K562 (cell line): ENCODE measurements at regions not wholly inside any gene's neighbourhood (a gene's known extent, or its start where the extent isn't known, plus 50 kb on each side); places are given as distances from the start of the nearest gene placed in this dataset.

Source experiments
- ARNT ChIP-seq, 2 experiments: fragments of 450-650 bp; IDR thresholded peaks; 2 replicates each; pipeline ENCODE4 v1.6.1; 2016; ENCODE audit warnings: mild to moderate bottlenecking in 1 of 2
- CHD2 ChIP-seq: IDR thresholded peaks from 2 replicates; pipeline ENCODE4 v1.6.1; 2011; ENCODE audit warnings: low read depth, low read length
- DDX20 ChIP-seq: fragments of 450-650 bp; IDR thresholded peaks from 2 replicates; pipeline ENCODE4 v1.6.1; 2016; ENCODE audit warnings: missing genetic modification characterization, low read depth, mild to moderate bottlenecking, missing compliant biosample characterization, moderate library complexity
- FOXA1 ChIP-seq: fragments of 450-650 bp; IDR thresholded peaks from 2 replicates; pipeline ENCODE4 v1.6.1; 2016; ENCODE audit warnings: mild to moderate bottlenecking, borderline replicate concordance
- FOXK2 ChIP-seq, 2 experiments: fragments of 450-650 bp; IDR thresholded peaks in 1 of 2; conservative IDR thresholded peaks in 1 of 2; 2 replicates each; pipeline ENCODE4 v1.6.1; 2016; ENCODE audit warnings: low read depth in 2 of 2, mild to moderate bottlenecking in 1 of 2
- MXI1 ChIP-seq: IDR thresholded peaks from 2 replicates; pipeline ENCODE4 v1.6.1; 2011; ENCODE audit warnings: low read depth, mild to moderate bottlenecking, improper control_type of control experiment, low read length
- ZNF274 ChIP-seq: IDR thresholded peaks from 2 replicates; pipeline ENCODE4 v1.6.1; 2011; ENCODE audit warnings: low read depth, mild to moderate bottlenecking, low read length, moderate library complexity, borderline replicate concordance

DNA sequence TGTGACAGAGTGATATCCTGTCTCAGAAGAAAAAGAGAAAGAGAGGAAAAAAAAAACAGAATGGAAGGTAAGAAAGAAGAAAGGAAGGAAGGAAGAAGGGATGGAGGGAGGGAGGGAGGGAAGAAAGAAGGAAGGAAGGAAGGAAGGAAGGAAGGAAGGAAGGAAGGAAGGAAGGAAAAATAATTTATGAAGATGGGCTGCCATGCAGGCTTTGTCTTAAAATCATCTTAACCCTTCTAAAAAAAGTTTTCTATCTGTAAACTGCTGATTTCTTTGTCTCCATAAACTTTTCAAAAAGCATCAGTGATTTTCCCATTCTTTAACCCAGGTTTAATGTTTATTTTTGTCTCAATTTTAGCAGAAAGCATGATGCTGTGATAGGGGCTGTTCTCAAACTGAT lies 1154.1 kb upstream of the CDH6 start:
- TF ChIP-seq FOXK2 (conservative IDR thresholded peaks at IDR 0.05 in 1 of 2, IDR thresholded peaks at IDR 0.05 in 1 of 2; ENCODE audit: low read depth in 2 of 2) (no peak), FOXA1 (no peak), MXI1 (no peak), DDX20 (tag) (no peak), ZNF274 (no peak), CHD2 (no peak), ARNT (IDR thresholded peaks at IDR 0.05) (no peak)
